Lower leg skin (tissue), 4 donors: ENCODE measurements at regions not wholly inside any gene's neighbourhood (a gene's known extent, or its start where the extent isn't known, plus 50 kb on each side); places are given as distances from the start of the nearest gene placed in this dataset.
"Not testable (repeated sequence)": the region's sequence is repeated elsewhere in the genome, so short reads cannot be mapped to it uniquely, and the experiment has no call there.

Experiments
- DNase-seq, 2 donors: peaks; one replicate each; pipeline ENCODE4 v3.0.0-alpha.2; 2019; ENCODE audit warnings: low spot score in 2 of 2
- H3K4me3 ChIP-seq: fragments of 200-600 bp; sonication (generic); 2 replicates; pipeline ENCODE4 v1.5.1; 2017; ENCODE audit warnings: mild to moderate bottlenecking, low read depth; ENCODE audit not compliant: poor library complexity, severe bottlenecking
- POLR2A ChIP-seq, 2 donors: fragments of 450-650 bp; IDR thresholded peaks; one replicate each; pipeline ENCODE4 v1.6.1; 2016 to 2017; ENCODE audit warnings: antibody characterized with exemption in 2 of 2, mild to moderate bottlenecking in 1 of 2, moderate library complexity in 1 of 2
- whole genome bisulfite sequencing, 2 donors: methylation state at CpG; one replicate each; pipeline ENCODE4 v1.1.5; 2018; 5-methylcytosine and 5-hydroxymethylcytosine counted together
- intact Hi-C: fragments of 100-400 bp; cut with DNase I; formaldehyde crosslinking; loops from one replicate; pipeline ENCODE4 v1.15.0; 2023; ENCODE audit warnings: low total_unique reads
- TF ChIP-seq, protein P1 (sequence below), 3 donors: fragments of 450-650 bp; IDR thresholded peaks; one replicate each; pipeline ENCODE4 v1.5.1; 2016; ENCODE audit warnings: antibody characterized with exemption in 3 of 3, mild to moderate bottlenecking in 3 of 3, moderate library complexity in 2 of 3

DNA sequence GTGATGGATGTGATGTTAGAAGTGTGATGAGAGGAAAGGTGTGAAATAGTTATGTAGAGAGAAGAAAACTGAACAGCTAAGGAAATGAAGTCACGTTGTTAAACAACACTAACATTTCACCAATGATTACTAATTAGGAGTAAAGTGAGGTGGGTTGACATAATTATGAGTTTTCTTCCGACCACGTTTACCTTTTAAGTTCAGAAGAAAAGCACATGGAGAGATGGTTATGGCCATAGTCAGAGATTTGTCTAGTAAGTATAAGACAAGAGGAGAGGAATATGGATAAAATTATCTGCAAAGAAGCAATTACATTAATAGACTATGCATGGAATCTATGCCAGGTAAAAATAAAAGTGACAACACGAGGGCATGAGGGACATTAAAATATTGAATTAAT is 551.3 kb upstream of the TECRL start:
- no peak for DNase-seq
- TF ChIP-seq, protein P1, sequence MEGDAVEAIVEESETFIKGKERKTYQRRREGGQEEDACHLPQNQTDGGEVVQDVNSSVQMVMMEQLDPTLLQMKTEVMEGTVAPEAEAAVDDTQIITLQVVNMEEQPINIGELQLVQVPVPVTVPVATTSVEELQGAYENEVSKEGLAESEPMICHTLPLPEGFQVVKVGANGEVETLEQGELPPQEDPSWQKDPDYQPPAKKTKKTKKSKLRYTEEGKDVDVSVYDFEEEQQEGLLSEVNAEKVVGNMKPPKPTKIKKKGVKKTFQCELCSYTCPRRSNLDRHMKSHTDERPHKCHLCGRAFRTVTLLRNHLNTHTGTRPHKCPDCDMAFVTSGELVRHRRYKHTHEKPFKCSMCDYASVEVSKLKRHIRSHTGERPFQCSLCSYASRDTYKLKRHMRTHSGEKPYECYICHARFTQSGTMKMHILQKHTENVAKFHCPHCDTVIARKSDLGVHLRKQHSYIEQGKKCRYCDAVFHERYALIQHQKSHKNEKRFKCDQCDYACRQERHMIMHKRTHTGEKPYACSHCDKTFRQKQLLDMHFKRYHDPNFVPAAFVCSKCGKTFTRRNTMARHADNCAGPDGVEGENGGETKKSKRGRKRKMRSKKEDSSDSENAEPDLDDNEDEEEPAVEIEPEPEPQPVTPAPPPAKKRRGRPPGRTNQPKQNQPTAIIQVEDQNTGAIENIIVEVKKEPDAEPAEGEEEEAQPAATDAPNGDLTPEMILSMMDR (IDR thresholded peaks at IDR 0.05) = no peak
- TF ChIP-seq POLR2A (IDR thresholded peaks at IDR 0.05) = no peak
- no peak overlapping the region for H3K4me3 ChIP-seq
- intact Hi-C loops = no loop called here
- 69 to 78% methylated on average over 4 of the region's 4 CpGs for WGBS, 2 donors

DNA sequence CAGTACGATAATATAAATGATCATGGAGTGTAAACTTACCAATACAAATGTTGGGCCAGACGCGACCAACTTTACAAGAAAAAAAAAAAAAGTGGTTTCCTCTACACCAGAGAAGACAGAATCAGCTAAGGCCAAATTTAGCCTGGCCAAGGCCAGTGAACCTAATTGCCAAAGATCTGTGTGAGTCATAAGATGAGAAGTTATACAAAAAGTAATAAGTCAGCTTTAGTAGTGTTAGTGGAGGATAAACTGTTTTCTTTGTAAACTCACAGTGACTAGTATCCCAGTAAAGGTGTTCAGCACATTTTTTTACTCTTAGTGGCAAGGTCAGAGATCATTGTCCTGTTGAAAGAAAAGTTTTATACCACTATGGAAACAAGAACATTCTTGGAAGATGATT is 531.4 kb upstream of the TECRL start:
- 81 to 82% methylated on average over 3 of the region's 3 CpGs for WGBS, 2 donors
- DNase-seq = no peak
- no peak for TF ChIP-seq POLR2A (IDR thresholded peaks at IDR 0.05)
- TF ChIP-seq, protein P1 (IDR thresholded peaks at IDR 0.05) = no peak
- intact Hi-C loops = no loop called here
- no peak overlapping the region for H3K4me3 ChIP-seq

DNA sequence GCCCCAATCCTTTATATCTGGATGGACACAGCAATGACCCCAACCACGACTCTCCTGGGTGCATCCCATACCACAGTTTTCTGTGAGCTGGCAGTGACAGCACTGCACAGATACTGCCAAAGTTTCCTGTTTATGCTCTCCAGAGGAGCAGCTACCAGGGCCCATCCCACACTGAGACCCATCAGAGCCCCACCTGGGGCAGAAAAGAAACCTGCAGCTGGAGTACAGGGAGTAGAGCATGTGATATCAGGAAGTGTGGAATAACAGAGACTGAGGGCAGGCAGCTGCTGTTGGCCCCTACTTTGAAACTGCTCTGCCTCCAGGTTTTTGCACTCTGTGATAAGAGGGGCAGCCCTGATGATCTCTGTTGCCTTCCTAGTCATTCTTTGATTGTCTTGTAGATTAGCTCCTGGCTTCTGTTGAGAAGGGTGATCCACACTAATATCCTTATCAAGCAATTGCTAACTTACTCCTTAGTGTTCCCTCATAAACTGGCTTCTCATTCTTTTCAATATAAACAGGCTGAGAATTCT is 526.3 kb upstream of the TECRL start:
- intact Hi-C loops = no loop called here
- TF ChIP-seq, protein P1 (IDR thresholded peaks at IDR 0.05) = no peak
- TF ChIP-seq POLR2A (IDR thresholded peaks at IDR 0.05) = no peak
- no peak for DNase-seq
- H3K4me3 ChIP-seq = no peak overlapping the region
- WGBS, 2 donors = 86 to 88% methylated on average over 1 of the region's 1 CpG

DNA sequence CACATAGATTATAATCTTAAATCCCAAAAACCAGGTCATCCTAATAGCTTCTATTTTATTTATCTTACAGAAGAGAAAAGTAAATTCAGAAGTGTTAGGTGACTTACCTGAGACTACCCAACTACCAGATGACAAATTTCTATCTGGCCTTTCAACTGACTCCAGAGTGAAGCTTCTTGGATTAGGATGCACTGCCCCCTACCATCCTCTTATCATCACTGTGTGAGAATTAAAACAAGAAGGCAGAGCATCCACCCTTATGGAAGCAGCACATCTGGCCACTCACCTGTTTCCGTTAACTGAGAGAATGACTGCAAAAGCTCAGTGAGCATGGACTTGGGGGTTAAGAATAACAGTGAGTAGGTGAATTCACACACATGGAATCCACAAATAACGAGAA is 502.6 kb upstream of the TECRL start:
- TF ChIP-seq, protein P1 (IDR thresholded peaks at IDR 0.05) = no peak
- no peak for TF ChIP-seq POLR2A (IDR thresholded peaks at IDR 0.05)
- no peak for DNase-seq
- intact Hi-C loops = no loop called here
- WGBS, 2 donors = 71 to 76% methylated on average over 2 of the region's 2 CpGs
- H3K4me3 ChIP-seq = no peak overlapping the region

DNA sequence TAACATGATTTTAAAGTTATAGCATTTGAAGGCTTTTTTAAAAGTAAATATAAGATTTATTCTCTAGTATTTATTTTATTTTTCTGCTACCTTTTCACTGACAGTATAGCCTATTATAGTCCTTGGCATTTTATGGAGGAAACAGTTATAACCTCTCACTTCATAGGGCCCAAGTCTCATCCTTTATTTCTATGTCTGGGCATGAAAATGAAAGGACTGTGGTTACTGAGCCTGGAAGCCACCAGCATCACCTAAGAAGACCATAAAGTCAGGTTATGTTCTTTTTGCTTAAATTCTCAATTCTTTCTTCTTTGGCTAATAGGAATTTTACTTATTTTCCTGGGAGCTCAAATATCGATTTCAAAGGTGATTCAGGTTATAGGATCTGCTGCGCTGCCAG is 494.7 kb upstream of the TECRL start:
- intact Hi-C loops = no loop called here
- WGBS, 2 donors = 66 to 92% methylated on average over 2 of the region's 2 CpGs
- H3K4me3 ChIP-seq = no peak overlapping the region
- TF ChIP-seq, protein P1 (IDR thresholded peaks at IDR 0.05) = no peak
- TF ChIP-seq POLR2A (IDR thresholded peaks at IDR 0.05) = no peak
- DNase-seq = no peak

DNA sequence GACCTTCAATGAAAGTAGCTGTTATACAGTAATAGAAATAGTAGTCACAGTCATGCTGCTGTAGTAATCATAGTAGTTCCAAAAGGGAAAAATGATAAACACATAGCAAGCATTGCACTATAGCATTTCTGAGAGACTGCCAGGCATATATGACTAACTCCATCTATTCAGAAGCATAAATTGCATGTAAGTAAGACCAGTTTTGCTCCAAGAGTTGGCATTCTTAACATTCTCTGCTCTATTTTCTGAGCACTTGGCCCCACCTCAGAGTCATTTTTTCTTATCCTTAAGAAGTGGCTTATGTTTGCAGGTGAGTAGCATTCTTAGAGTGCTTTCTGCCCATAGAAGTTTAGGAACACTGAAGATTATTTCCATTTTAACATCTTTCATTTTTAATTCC is 490.3 kb upstream of the TECRL start:
- DNase-seq = no peak
- intact Hi-C loops = no loop called here
- TF ChIP-seq POLR2A (IDR thresholded peaks at IDR 0.05) = no peak
- TF ChIP-seq, protein P1 (IDR thresholded peaks at IDR 0.05) = no peak
- no peak overlapping the region for H3K4me3 ChIP-seq

DNA sequence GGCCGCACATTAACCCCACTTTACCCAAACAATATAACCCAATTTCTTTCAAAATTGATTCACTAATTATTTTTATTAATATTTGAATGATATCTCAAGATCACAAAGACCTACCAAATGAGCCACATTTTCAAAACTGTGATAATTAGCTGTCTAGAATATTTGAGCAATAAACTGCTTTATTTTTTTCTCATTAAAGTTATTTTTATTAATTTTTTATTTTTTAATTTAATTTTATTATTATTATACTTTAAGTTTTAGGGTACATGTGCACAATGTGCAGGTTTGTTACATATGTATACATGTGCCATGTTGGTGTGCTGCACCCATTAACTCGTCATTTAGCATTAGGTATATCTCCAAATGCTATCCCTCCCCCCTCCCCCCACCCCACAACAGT is 489.8 kb upstream of the TECRL start:
- WGBS, 2 donors = 90 to 94% methylated on average over 2 of the region's 2 CpGs
- H3K4me3 ChIP-seq, intact Hi-C loops, DNase-seq: not testable (repeated sequence)
